CD4-positive, alpha-beta memory T cell (primary cell): ENCODE measurements at regions not wholly inside any gene's neighbourhood (a gene's known extent, or its start where the extent isn't known, plus 50 kb on each side); places are given as distances from the start of the nearest gene placed in this dataset.

Experiments
- CTCF ChIA-PET: fragments of 350-600 bp; sonication (Branson Sonifier 250); formaldehyde crosslinking; loops from one replicate; lab custom pipeline; 2021; ENCODE audit warnings: inconsistent platforms; ENCODE audit not compliant: partially characterized antibody; lab: Charles Lee
- POLR2A ChIA-PET: fragments of 350-600 bp; sonication (Branson Sonifier 250); formaldehyde crosslinking; loops from one replicate; lab custom pipeline; 2021; ENCODE audit not compliant: partially characterized antibody; lab: Charles Lee
- DNase-seq, 5 donors: peaks; one replicate each; pipeline versions ENCODE4 v3.0.0 to v3.0.0-alpha.2; 2020 to 2022; ENCODE audit warnings: mixed read lengths in 1 of 5
- H3K27ac ChIP-seq: one replicate; pipeline ENCODE4 v1.7.0; 2013; ENCODE audit warnings: low read depth, low read length
- H3K27me3 ChIP-seq: 2 replicates; pipeline ENCODE4 v1.7.0; 2013; ENCODE audit warnings: mild to moderate bottlenecking, low read length, moderate library complexity; ENCODE audit not compliant: insufficient read depth
- H3K36me3 ChIP-seq: 2 replicates; pipeline ENCODE4 v1.7.0; 2013; ENCODE audit warnings: mild to moderate bottlenecking, low read length, moderate library complexity; ENCODE audit not compliant: insufficient read depth
- H3K4me1 ChIP-seq: 2 replicates; pipeline ENCODE4 v1.7.0; 2013; ENCODE audit warnings: mild to moderate bottlenecking, low read length, moderate library complexity; ENCODE audit not compliant: insufficient read depth
- H3K4me3 ChIP-seq, 2 donors: one replicate each; pipeline ENCODE4 v1.7.0; 2013; ENCODE audit warnings: low read length in 2 of 2, mild to moderate bottlenecking in 1 of 2
- H3K9me3 ChIP-seq, 2 donors: one replicate each; pipeline ENCODE4 v1.7.0; 2013; ENCODE audit warnings: low read length in 2 of 2, control low read depth in 1 of 2; ENCODE audit not compliant: control insufficient read depth in 1 of 2
- H3K27ac Mint-ChIP-seq, 7 donors: one replicate each; pipeline ENCODE4 v1.8.0; 2020 to 2021; ENCODE audit warnings: mixed read lengths in 7 of 7, mild to moderate bottlenecking in 6 of 7, inconsistent platforms in 3 of 7, moderate library complexity in 3 of 7
- H3K27me3 Mint-ChIP-seq, 2 donors: one replicate each; pipeline ENCODE4 v1.8.0; 2020 to 2021; ENCODE audit warnings: mixed read lengths in 2 of 2
- H3K36me3 Mint-ChIP-seq, 2 donors: one replicate each; pipeline ENCODE4 v1.8.0; 2020 to 2021; ENCODE audit warnings: mixed read lengths in 2 of 2, inconsistent platforms in 1 of 2, mild to moderate bottlenecking in 1 of 2
- H3K4me1 Mint-ChIP-seq, 4 donors: one replicate each; pipeline ENCODE4 v1.8.0; 2020 to 2021; ENCODE audit warnings: mixed read lengths in 4 of 4, mild to moderate bottlenecking in 1 of 4
- H3K4me3 Mint-ChIP-seq, 8 donors: one replicate each; pipeline ENCODE4 v1.8.0; 2020 to 2021; ENCODE audit warnings: mixed read lengths in 8 of 8, mild to moderate bottlenecking in 7 of 8, moderate library complexity in 6 of 8, inconsistent platforms in 3 of 8
- H3K9me3 Mint-ChIP-seq, 8 donors: one replicate each; pipeline ENCODE4 v1.8.0; 2020 to 2021; ENCODE audit warnings: mixed read lengths in 8 of 8, mild to moderate bottlenecking in 5 of 8, inconsistent platforms in 3 of 8, moderate library complexity in 1 of 8
- intact Hi-C: fragments of 100-400 bp; cut with micrococcal nuclease; formaldehyde crosslinking; loops from one replicate; pipeline ENCODE4 v1.15.1; 2023

GRCh38 chr13:111948281-111948680 is 118.7 kb upstream of the SOX1 start:
- no peak overlapping the region for H3K27ac ChIP-seq
- no peak overlapping the region for H3K4me3 Mint-ChIP-seq
- no peaks in the 10 kb centered on the region for H3K27me3 Mint-ChIP-seq
- DNase-seq: no peak
- CTCF ChIA-PET: no interaction called here
- peaks cover 0 to 7% (median 0%) of the 10 kb centered on the region in 8 donors for H3K9me3 Mint-ChIP-seq
- no peaks in the 10 kb centered on the region for H3K4me1 Mint-ChIP-seq
- H3K36me3 ChIP-seq: no peaks in the 10 kb centered on the region
- no peak overlapping the region for H3K4me3 ChIP-seq
- H3K4me1 ChIP-seq: no peaks in the 10 kb centered on the region
- POLR2A ChIA-PET: no interaction called here
- intact Hi-C loops: no loop called here
- no peaks in the 10 kb centered on the region for H3K36me3 Mint-ChIP-seq
- H3K27me3 ChIP-seq: no peaks in the 10 kb centered on the region
- no peak overlapping the region for H3K27ac Mint-ChIP-seq
- H3K9me3 ChIP-seq: no peaks in the 10 kb centered on the region

- Mint-ChIP-seq H3K36me3 (no peaks in the 10 kb centered on the region), H3K27ac (no peak overlapping the region), H3K27me3 (no peaks in the 10 kb centered on the region), H3K4me1 (no peaks in the 10 kb centered on the region), H3K9me3 (peaks cover 0 to 7% (median 0%) of the 10 kb centered on the region in 8 donors), H3K4me3 (no peak overlapping the region)
- intact Hi-C loops: no loop called here
- no peak overlapping the region for H3K27ac ChIP-seq
- CTCF ChIA-PET: no interaction called here
- no peaks in the 10 kb centered on the region for H3K27me3 ChIP-seq
- H3K4me1 ChIP-seq: no peaks in the 10 kb centered on the region
- POLR2A ChIA-PET: no interaction called here
- H3K9me3 ChIP-seq: no peaks in the 10 kb centered on the region
- H3K4me3 ChIP-seq: no peak overlapping the region
- H3K36me3 ChIP-seq: no peaks in the 10 kb centered on the region
- no peak for DNase-seq
Measured at GRCh38 chr13:111948811-111949210, 118.1 kb upstream of the SOX1 start.

- intact Hi-C loops: no loop called here
- POLR2A ChIA-PET: no interaction called here
Measured at GRCh38 chr13:111949311-111949710, 117.6 kb upstream of the SOX1 start.

GRCh38 chr13:111950697-111951096 is 116.3 kb upstream of the SOX1 start:
- Histone ChIP-seq H3K36me3 (no peaks in the 10 kb centered on the region), H3K4me1 (no peaks in the 10 kb centered on the region), H3K4me3 (no peak overlapping the region), H3K9me3 (no peaks in the 10 kb centered on the region), H3K27ac (no peak overlapping the region), H3K27me3 (no peaks in the 10 kb centered on the region)
- no peak overlapping the region for H3K4me3 Mint-ChIP-seq
- H3K4me1 Mint-ChIP-seq: no peaks in the 10 kb centered on the region
- intact Hi-C loops: no loop called here
- POLR2A ChIA-PET: no interaction called here
- no peak overlapping the region for H3K27ac Mint-ChIP-seq
- no peaks in the 10 kb centered on the region for H3K27me3 Mint-ChIP-seq
- CTCF ChIA-PET: no interaction called here
- H3K36me3 Mint-ChIP-seq: no peaks in the 10 kb centered on the region
- peaks cover 0 to 7% (median 0%) of the 10 kb centered on the region in 8 donors for H3K9me3 Mint-ChIP-seq
- DNase-seq: no peak

More at GRCh38 chr13:111949311-111949710, 117.6 kb upstream of the SOX1 start:
- H3K27ac ChIP-seq: no peak overlapping the region
- Mint-ChIP-seq H3K36me3 (no peaks in the 10 kb centered on the region), H3K4me1 (no peaks in the 10 kb centered on the region), H3K9me3 (peaks cover 0 to 7% (median 0%) of the 10 kb centered on the region in 8 donors), H3K4me3 (no peak overlapping the region), H3K27me3 (no peaks in the 10 kb centered on the region), H3K27ac (no peak overlapping the region)
- H3K9me3 ChIP-seq: no peaks in the 10 kb centered on the region
- no peaks in the 10 kb centered on the region for H3K36me3 ChIP-seq
- CTCF ChIA-PET: no interaction called here
- DNase-seq: no peak
- no peak overlapping the region for H3K4me3 ChIP-seq
- H3K27me3 ChIP-seq: no peaks in the 10 kb centered on the region
- no peaks in the 10 kb centered on the region for H3K4me1 ChIP-seq

GRCh38 chr13:111952032-111952431 is 114.9 kb upstream of the SOX1 start:
- Mint-ChIP-seq H3K4me1 (no peaks in the 10 kb centered on the region), H3K9me3 (peaks cover 0 to 7% (median 0%) of the 10 kb centered on the region in 8 donors), H3K4me3 (no peak overlapping the region), H3K36me3 (no peaks in the 10 kb centered on the region), H3K27ac (no peak overlapping the region), H3K27me3 (no peaks in the 10 kb centered on the region)
- H3K27me3 ChIP-seq: no peaks in the 10 kb centered on the region
- CTCF ChIA-PET: no interaction called here
- POLR2A ChIA-PET: no interaction called here
- intact Hi-C loops: no loop called here
- no peaks in the 10 kb centered on the region for H3K9me3 ChIP-seq
- no peaks in the 10 kb centered on the region for H3K36me3 ChIP-seq
- DNase-seq: no peak
- H3K4me1 ChIP-seq: no peaks in the 10 kb centered on the region
- H3K27ac ChIP-seq: no peak overlapping the region
- H3K4me3 ChIP-seq: no peak overlapping the region

- Mint-ChIP-seq H3K9me3 (peaks cover 0 to 7% (median 0%) of the 10 kb centered on the region in 8 donors), H3K4me1 (no peaks in the 10 kb centered on the region), H3K27me3 (no peaks in the 10 kb centered on the region), H3K4me3 (no peak overlapping the region), H3K27ac (no peak overlapping the region), H3K36me3 (no peaks in the 10 kb centered on the region)
- no peak overlapping the region for H3K27ac ChIP-seq
- H3K36me3 ChIP-seq: no peaks in the 10 kb centered on the region
- no peaks in the 10 kb centered on the region for H3K4me1 ChIP-seq
- no peaks in the 10 kb centered on the region for H3K9me3 ChIP-seq
- ChIA-PET CTCF (no interaction called here), POLR2A (no interaction called here)
- H3K4me3 ChIP-seq: no peak overlapping the region
- H3K27me3 ChIP-seq: no peaks in the 10 kb centered on the region
- DNase-seq: no peak
- intact Hi-C loops: no loop called here
Measured at GRCh38 chr13:111952814-111953213, 114.1 kb upstream of the SOX1 start.

- Mint-ChIP-seq H3K9me3 (peaks cover 0 to 7% (median 0%) of the 10 kb centered on the region in 8 donors), H3K36me3 (no peaks in the 10 kb centered on the region), H3K4me3 (no peak overlapping the region), H3K27me3 (no peaks in the 10 kb centered on the region), H3K27ac (no peak overlapping the region), H3K4me1 (no peaks in the 10 kb centered on the region)
- Histone ChIP-seq H3K4me1 (no peaks in the 10 kb centered on the region), H3K9me3 (no peaks in the 10 kb centered on the region), H3K27ac (no peak overlapping the region), H3K27me3 (no peaks in the 10 kb centered on the region), H3K4me3 (no peak overlapping the region), H3K36me3 (no peaks in the 10 kb centered on the region)
- DNase-seq: no peak
- intact Hi-C loops: no loop called here
- POLR2A ChIA-PET: no interaction called here
- CTCF ChIA-PET: no interaction called here
Measured at GRCh38 chr13:111953546-111954178, 113.3 kb upstream of the SOX1 start.
